ENCODE measurements at regions not wholly inside any gene's neighbourhood (a gene's known extent, or its start where the extent isn't known, plus 50 kb on each side); places are given as distances from the start of the nearest gene placed in this dataset.
"Not testable (repeated sequence)": the region's sequence is repeated elsewhere in the genome, so short reads cannot be mapped to it uniquely, and the experiment has no call there.

DNA sequence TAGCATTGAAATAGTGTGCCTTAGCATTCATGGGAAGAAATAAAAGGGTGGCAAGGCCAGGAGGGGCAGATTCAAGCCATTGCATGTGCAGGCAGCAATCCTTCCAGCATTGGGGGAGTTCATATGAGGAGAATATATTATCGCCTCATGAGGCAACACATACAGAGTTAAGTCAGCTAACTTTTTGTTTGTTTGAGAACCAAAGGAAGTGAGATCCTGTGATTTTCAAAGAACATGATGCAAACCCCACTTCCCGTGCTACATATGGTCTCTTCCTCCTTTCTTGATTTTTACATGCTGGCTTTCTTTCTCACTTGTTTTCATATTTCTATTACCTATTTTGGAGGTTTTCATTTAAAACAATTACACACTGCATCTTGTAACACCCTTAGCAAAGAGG is 579.7 kb upstream of the ARID1B start:
- Histone ChIP-seq H3K4me1 (no peaks in the 10 kb centered on the region), H3K27me3 (no peaks in the 10 kb centered on the region), H3F3A (ENCODE audit: low read depth) (no peaks in the 10 kb centered on the region), H3K4me3 (no peak overlapping the region), H4K20me1 (ENCODE audit: low read depth) (no peaks in the 10 kb centered on the region), H3K4me2 (no peak overlapping the region), H3K36me3 (no peaks in the 10 kb centered on the region), H3K9me3 (ENCODE audit: low read depth) (no peaks in the 10 kb centered on the region), H3K9ac (no peak overlapping the region), H3K27ac (no peak overlapping the region), H3K79me2 (ENCODE audit: low read depth) (no peaks in the 10 kb centered on the region), H2AFZ (replicated peaks) (no peak overlapping the region)
- Mint-ChIP-seq H3K4me1 (peaks cover 5% of the 10 kb centered on the region), H3K4me3 (no peak overlapping the region), H3K27ac (no peak overlapping the region), H3K36me3 (no peaks in the 10 kb centered on the region), H3K9me3 (no peaks in the 10 kb centered on the region), H3K27me3 (ENCODE audit: insufficient read depth, low read depth) (no peaks in the 10 kb centered on the region)
- TF ChIP-seq, protein P1, sequence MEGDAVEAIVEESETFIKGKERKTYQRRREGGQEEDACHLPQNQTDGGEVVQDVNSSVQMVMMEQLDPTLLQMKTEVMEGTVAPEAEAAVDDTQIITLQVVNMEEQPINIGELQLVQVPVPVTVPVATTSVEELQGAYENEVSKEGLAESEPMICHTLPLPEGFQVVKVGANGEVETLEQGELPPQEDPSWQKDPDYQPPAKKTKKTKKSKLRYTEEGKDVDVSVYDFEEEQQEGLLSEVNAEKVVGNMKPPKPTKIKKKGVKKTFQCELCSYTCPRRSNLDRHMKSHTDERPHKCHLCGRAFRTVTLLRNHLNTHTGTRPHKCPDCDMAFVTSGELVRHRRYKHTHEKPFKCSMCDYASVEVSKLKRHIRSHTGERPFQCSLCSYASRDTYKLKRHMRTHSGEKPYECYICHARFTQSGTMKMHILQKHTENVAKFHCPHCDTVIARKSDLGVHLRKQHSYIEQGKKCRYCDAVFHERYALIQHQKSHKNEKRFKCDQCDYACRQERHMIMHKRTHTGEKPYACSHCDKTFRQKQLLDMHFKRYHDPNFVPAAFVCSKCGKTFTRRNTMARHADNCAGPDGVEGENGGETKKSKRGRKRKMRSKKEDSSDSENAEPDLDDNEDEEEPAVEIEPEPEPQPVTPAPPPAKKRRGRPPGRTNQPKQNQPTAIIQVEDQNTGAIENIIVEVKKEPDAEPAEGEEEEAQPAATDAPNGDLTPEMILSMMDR (IDR thresholded peaks at IDR 0.05) = no peak
- no peak for TF ChIP-seq EZH2 (IDR thresholded peaks at IDR 0.05)
- TF ChIP-seq EZH2phosphoT487 (IDR thresholded peaks at IDR 0.05) = no peak
- no peak for DNase-seq (ENCODE audit: low spot score)

DNA sequence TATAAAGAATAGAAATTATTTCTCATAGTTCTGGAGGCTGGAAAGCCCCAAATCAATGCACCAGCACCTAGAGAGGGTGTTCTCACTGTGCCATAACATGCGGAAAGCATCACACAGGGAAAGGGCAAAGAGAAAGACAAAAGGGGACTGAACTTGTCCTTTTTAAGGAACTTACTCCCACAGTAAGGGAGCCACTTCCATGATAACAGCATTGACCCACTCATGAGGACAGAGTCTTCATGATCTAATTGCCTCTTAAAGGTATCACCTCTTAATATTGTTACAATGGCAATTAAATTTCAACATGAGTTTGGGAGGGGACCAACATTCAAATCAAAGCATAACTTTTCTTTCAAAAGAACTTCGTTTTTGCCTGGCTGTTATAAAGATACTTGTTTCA is 582.2 kb upstream of the ARID1B start:
- Histone ChIP-seq H2AFZ (replicated peaks) (no peak overlapping the region), H3K4me2 (no peak overlapping the region), H3K36me3 (no peaks in the 10 kb centered on the region), H3K79me2 (ENCODE audit: low read depth) (no peaks in the 10 kb centered on the region), H3K9ac (no peak overlapping the region), H3F3A (ENCODE audit: low read depth) (no peaks in the 10 kb centered on the region), H3K4me1 (no peaks in the 10 kb centered on the region), H3K4me3 (no peak overlapping the region), H3K9me3 (ENCODE audit: low read depth) (no peaks in the 10 kb centered on the region), H3K27ac (no peak overlapping the region), H4K20me1 (ENCODE audit: low read depth) (no peaks in the 10 kb centered on the region), H3K27me3 (no peaks in the 10 kb centered on the region)
- no peak for DNase-seq (ENCODE audit: low spot score)
- H3K9me3 Mint-ChIP-seq = no peaks in the 10 kb centered on the region
- H3K27ac Mint-ChIP-seq = no peak overlapping the region
- peaks cover 5% of the 10 kb centered on the region for H3K4me1 Mint-ChIP-seq
- H3K4me3 Mint-ChIP-seq = no peak overlapping the region
- no peaks in the 10 kb centered on the region for H3K36me3 Mint-ChIP-seq
- TF ChIP-seq EZH2phosphoT487 (IDR thresholded peaks at IDR 0.05) (no peak), EZH2 (IDR thresholded peaks at IDR 0.05) (no peak)
- TF ChIP-seq, protein P1 (IDR thresholded peaks at IDR 0.05) = no peak
- no peaks in the 10 kb centered on the region for H3K27me3 Mint-ChIP-seq (ENCODE audit: insufficient read depth, low read depth)

DNA sequence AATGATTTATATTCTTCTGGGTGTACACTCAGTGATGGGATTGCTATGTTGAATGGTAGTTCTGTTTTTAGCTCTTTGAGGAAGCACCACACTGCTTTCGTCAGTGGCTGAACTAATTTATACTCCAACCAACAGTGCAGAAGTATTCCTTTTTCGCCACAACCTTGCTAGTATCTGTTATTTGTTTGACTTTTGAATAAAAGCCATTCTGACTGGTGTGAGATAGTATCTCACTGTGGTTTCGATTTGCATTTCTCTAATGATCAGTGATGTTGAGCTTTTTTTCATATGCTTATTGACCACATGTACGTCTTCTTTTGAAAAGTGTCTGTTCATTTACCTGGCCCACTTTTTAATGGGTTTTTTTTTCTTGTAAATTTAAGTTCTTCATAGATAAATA is 583.8 kb upstream of the ARID1B start:
- Mint-ChIP-seq H3K4me1 (no peaks in the 10 kb centered on the region), H3K27me3 (ENCODE audit: insufficient read depth, low read depth) (no peaks in the 10 kb centered on the region), H3K4me3 (no peak overlapping the region), H3K9me3 (no peaks in the 10 kb centered on the region), H3K36me3 (no peaks in the 10 kb centered on the region), H3K27ac (no peak overlapping the region)
- no peak for DNase-seq (ENCODE audit: low spot score)
- no peak overlapping the region for H2AFZ ChIP-seq (replicated peaks)
- H3K9ac ChIP-seq = no peak overlapping the region
- no peak overlapping the region for H3K4me2 ChIP-seq
- no peaks in the 10 kb centered on the region for H3F3A ChIP-seq (ENCODE audit: low read depth)
- H3K79me2 ChIP-seq (ENCODE audit: low read depth) = no peaks in the 10 kb centered on the region
- no peaks in the 10 kb centered on the region for H3K36me3 ChIP-seq
- TF ChIP-seq EZH2phosphoT487 (IDR thresholded peaks at IDR 0.05) (no peak), EZH2 (IDR thresholded peaks at IDR 0.05) (no peak)
- TF ChIP-seq, protein P1 (IDR thresholded peaks at IDR 0.05) = no peak
- no peaks in the 10 kb centered on the region for H3K4me1 ChIP-seq
- H3K9me3 ChIP-seq (ENCODE audit: low read depth) = no peaks in the 10 kb centered on the region
- H3K27me3 ChIP-seq = no peaks in the 10 kb centered on the region
- no peak overlapping the region for H3K27ac ChIP-seq
- H3K4me3 ChIP-seq = no peak overlapping the region
- no peaks in the 10 kb centered on the region for H4K20me1 ChIP-seq (ENCODE audit: low read depth)

DNA sequence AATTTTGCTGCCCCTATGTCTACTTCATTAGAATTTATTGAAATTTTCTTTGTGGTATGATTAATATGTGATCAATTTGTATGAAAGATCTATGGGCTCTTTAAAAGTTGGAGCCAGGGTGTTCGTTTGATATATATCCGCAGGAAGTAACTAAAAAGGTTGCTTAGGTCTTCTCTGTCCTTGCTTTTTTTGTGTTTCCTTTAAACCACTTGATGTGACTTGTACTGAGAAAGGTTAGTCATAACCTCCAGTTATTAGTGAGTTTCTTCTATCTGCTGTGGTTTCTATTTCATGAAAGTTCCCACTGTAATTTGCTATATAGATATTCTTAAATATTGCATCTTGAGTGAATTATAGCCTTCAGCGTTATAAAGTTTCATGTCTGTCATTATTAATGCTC is 585.3 kb upstream of the ARID1B start:
- no peaks in the 10 kb centered on the region for H3K9me3 Mint-ChIP-seq
- no peak overlapping the region for H3K4me3 Mint-ChIP-seq
- Histone ChIP-seq H3K4me3 (no peak overlapping the region), H3K4me2 (no peak overlapping the region), H3F3A (ENCODE audit: low read depth) (no peaks in the 10 kb centered on the region), H3K27ac (no peak overlapping the region), H2AFZ (replicated peaks) (no peak overlapping the region), H3K9ac (no peak overlapping the region), H3K4me1 (no peaks in the 10 kb centered on the region), H3K27me3 (no peaks in the 10 kb centered on the region), H4K20me1 (ENCODE audit: low read depth) (no peaks in the 10 kb centered on the region), H3K36me3 (no peaks in the 10 kb centered on the region), H3K9me3 (ENCODE audit: low read depth) (no peaks in the 10 kb centered on the region), H3K79me2 (ENCODE audit: low read depth) (no peaks in the 10 kb centered on the region)
- H3K27ac Mint-ChIP-seq = no peak overlapping the region
- TF ChIP-seq, protein P1 (IDR thresholded peaks at IDR 0.05) = no peak
- TF ChIP-seq EZH2 (IDR thresholded peaks at IDR 0.05) (no peak), EZH2phosphoT487 (IDR thresholded peaks at IDR 0.05) (no peak)
- no peak for DNase-seq (ENCODE audit: low spot score)
- no peaks in the 10 kb centered on the region for H3K27me3 Mint-ChIP-seq (ENCODE audit: insufficient read depth, low read depth)
- no peaks in the 10 kb centered on the region for H3K36me3 Mint-ChIP-seq
- H3K4me1 Mint-ChIP-seq = no peaks in the 10 kb centered on the region

DNA sequence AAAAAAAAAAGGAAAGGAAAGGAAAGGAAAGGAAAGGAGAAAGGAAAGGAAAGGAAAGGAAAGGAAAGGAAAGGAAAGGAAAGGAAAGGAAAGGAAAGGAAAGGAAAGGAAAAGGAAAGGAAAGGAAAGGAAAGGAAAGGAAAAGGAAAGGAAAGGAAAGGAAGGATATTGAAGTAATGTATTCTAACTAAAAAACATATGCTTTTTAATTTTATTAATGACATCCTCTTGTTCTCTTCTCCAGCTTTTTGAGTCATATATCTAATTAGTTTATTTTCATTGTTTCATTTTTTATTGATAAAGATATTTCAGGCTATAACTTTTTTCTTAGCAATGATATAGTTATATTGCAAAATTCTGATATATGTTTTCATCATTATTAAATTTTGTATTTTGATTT is 585.8 kb upstream of the ARID1B start:
- H3K4me3 Mint-ChIP-seq; H3K9ac ChIP-seq; H2AFZ ChIP-seq (replicated peaks); H3K27me3 ChIP-seq; H3K36me3 Mint-ChIP-seq; H3K27ac ChIP-seq; H3K4me3 ChIP-seq; DNase-seq (ENCODE audit: low spot score); H3F3A ChIP-seq (ENCODE audit: low read depth); H3K4me1 ChIP-seq; H3K9me3 ChIP-seq (ENCODE audit: low read depth); H4K20me1 ChIP-seq (ENCODE audit: low read depth); H3K36me3 ChIP-seq; H3K79me2 ChIP-seq (ENCODE audit: low read depth); H3K9me3 Mint-ChIP-seq; H3K4me1 Mint-ChIP-seq; H3K4me2 ChIP-seq; H3K27me3 Mint-ChIP-seq (ENCODE audit: insufficient read depth, low read depth); H3K27ac Mint-ChIP-seq: not testable (repeated sequence)

Measured in neural progenitor cell (in vitro differentiated cells).